ENCODE measurements at regions not wholly inside any gene's neighbourhood (a gene's known extent, or its start where the extent isn't known, plus 50 kb on each side); places are given as distances from the start of the nearest gene placed in this dataset.

DNA sequence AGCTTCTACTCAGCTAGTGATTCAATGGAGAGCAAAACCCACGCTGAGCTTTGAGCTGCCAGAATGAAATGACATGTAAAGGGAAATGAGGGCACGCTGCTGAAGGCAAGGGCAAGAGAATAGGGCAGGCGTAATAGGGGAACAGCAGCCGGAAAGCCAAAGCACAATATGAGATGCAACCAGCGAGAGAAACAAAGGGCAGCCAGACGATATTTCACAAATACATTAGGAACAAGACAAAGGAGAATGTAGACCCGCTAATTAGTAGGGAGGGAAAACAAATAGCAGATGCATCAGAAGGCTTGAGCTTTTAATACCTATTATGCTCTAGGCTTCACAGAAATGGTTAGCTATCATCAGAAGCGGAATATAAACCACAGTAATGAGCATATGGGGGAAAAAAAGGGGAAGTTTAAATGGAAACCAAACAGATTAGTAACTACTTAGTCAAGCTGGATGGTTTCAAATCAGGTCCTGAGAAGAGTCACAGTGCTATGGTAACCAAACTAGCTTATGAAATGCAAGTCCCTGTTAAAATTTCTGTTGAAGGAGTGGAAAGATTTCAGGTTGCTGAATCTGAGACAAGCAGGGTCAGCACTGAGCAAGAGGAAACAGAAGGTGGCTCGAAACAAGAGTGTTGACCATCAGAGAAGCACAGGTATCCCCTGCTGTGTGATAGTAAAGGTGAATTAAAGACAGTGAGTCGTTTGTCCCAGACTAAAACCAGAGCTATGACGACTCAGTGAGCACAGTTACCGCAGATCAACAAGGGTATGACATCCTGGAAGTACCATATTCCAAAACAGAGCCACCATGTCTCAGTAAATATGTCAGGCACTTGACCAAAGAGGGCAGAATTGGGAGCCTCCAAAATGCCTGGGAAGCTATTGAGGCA, 496.9 kb upstream of the CELF2 start:
- peaks cover 0 to 4% of the 10 kb centered on the region in 2 donors for H3K9me3 Mint-ChIP-seq
- peak; percentile 1 to 5 for DNase-seq
- peaks cover 19% of the 10 kb centered on the region for H3K4me1 Mint-ChIP-seq (ENCODE audit: low read depth)
- peak; percentile 87 for ATAC-seq (replicated peaks in 1 of 2)
- peak overlapping the region; percentile 0 to 35 for H3K4me3 Mint-ChIP-seq
- H3K27ac Mint-ChIP-seq, result no peak overlapping the region
- H3K27me3 Mint-ChIP-seq (ENCODE audit: low read depth), result peaks cover 27% of the 10 kb centered on the region
- no peaks in the 10 kb centered on the region for H3K36me3 Mint-ChIP-seq (ENCODE audit: insufficient read depth in 2 of 2)

DNA sequence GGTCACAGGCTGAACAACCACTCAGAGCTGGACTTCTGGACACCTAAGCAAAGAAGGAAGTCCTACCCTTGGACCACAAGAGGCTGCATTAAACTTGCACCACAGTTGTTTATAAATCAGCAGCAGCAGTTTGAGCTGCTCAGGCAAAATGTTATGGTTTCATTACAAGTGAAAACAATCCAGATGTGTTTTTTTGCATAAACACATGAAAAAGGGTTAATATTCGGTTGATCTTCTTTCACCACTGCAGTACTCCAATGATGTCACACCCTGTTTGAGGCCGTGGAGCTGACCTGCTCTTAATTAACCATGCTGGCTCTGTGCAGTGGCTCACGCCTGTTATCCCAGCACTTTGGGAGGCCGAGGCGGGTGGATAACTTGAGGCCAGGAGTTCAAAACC, 490.8 kb upstream of the CELF2 start:
- Mint-ChIP-seq H3K9me3 (peaks cover 0 to 4% of the 10 kb centered on the region in 2 donors), H3K4me1 (ENCODE audit: low read depth) (no peaks in the 10 kb centered on the region), H3K36me3 (ENCODE audit: insufficient read depth in 2 of 2) (no peaks in the 10 kb centered on the region), H3K4me3 (no peak overlapping the region), H3K27ac (no peak overlapping the region), H3K27me3 (ENCODE audit: low read depth) (peaks cover 28% of the 10 kb centered on the region)
- ATAC-seq (replicated peaks in 1 of 2) (no peak), DNase-seq (no peak)

- H3K4me3 Mint-ChIP-seq, result no peak overlapping the region
- no peak overlapping the region for H3K27ac Mint-ChIP-seq
- ATAC-seq (replicated peaks in 1 of 2) (no peak), DNase-seq (no peak)
- H3K9me3 Mint-ChIP-seq, result peaks cover 0 to 4% of the 10 kb centered on the region in 2 donors
- H3K36me3 Mint-ChIP-seq (ENCODE audit: insufficient read depth in 2 of 2), result no peaks in the 10 kb centered on the region
- H3K27me3 Mint-ChIP-seq (ENCODE audit: low read depth), result peaks cover 31% of the 10 kb centered on the region
- no peaks in the 10 kb centered on the region for H3K4me1 Mint-ChIP-seq (ENCODE audit: low read depth)
Measured at GRCh38 chr10:10527861-10528562, 489.7 kb upstream of the CELF2 start.

GRCh38 chr10:10528563-10528910, 489.1 kb upstream of the CELF2 start:
- ATAC-seq (replicated peaks in 1 of 2) (no peak), DNase-seq (no peak)
- Mint-ChIP-seq H3K36me3 (ENCODE audit: insufficient read depth in 2 of 2) (no peaks in the 10 kb centered on the region), H3K27me3 (ENCODE audit: low read depth) (peaks cover 33% of the 10 kb centered on the region), H3K27ac (no peak overlapping the region), H3K9me3 (peaks cover 0 to 4% of the 10 kb centered on the region in 2 donors), H3K4me1 (ENCODE audit: low read depth) (no peaks in the 10 kb centered on the region), H3K4me3 (no peak overlapping the region)

GRCh38 chr10:10530313-10530712, 487.4 kb upstream of the CELF2 start:
- DNase-seq (no peak), ATAC-seq (replicated peaks in 1 of 2) (no peak)
- no peak overlapping the region for H3K27ac Mint-ChIP-seq
- peaks cover 0 to 1% of the 10 kb centered on the region in 2 donors for H3K9me3 Mint-ChIP-seq
- H3K4me3 Mint-ChIP-seq, result no peak overlapping the region
- H3K27me3 Mint-ChIP-seq (ENCODE audit: low read depth), result peaks cover 18% of the 10 kb centered on the region
- H3K4me1 Mint-ChIP-seq (ENCODE audit: low read depth), result no peaks in the 10 kb centered on the region
- H3K36me3 Mint-ChIP-seq (ENCODE audit: insufficient read depth in 2 of 2), result no peaks in the 10 kb centered on the region

DNA sequence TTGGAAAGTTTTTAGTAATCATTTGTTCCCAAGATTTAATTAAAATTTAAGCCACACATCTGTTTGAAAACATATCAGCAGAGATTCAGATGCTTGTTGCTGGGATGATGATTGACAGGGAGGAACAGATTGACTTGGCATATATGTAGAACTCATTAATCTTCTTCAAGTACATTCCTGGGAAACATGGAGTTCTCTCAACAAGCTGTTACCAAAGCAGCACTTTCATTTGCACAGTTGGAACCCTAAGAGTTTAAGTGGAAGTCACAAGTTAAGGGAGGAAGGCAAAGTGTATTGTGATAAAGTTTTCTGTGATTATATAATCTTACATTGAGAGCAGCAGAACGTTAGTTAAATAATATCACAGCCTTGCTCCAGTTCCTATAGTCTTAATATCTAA, 485.4 kb upstream of the CELF2 start:
- DNase-seq, result no peak
- no peaks in the 10 kb centered on the region for H3K4me1 Mint-ChIP-seq (ENCODE audit: low read depth)
- H3K27ac Mint-ChIP-seq, result no peak overlapping the region
- H3K9me3 Mint-ChIP-seq, result no peaks in the 10 kb centered on the region
- no peaks in the 10 kb centered on the region for H3K36me3 Mint-ChIP-seq (ENCODE audit: insufficient read depth in 2 of 2)
- no peak for ATAC-seq (replicated peaks in 1 of 2)
- peaks cover 13% of the 10 kb centered on the region for H3K27me3 Mint-ChIP-seq (ENCODE audit: low read depth)
- H3K4me3 Mint-ChIP-seq, result no peak overlapping the region

DNA sequence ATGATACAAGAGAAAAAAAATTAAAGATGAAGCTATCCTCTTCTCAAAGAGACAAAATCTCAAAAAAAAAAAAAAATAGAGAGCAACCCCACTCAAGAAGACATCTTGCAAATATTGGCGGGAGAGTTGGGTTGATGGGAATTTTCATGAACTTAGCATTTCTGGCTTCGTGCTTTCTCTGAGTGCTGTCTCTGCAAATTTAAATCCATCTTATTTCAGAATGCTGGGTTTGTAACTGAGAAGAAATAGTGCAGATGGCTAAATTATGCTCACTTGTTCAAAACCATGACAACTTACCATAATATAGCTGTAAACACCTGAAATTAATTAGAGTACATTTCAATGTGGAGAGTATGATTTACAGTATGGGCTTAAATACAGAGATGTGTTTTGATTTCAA, 484.8 kb upstream of the CELF2 start:
- Mint-ChIP-seq H3K4me3 (no peak overlapping the region), H3K27me3 (ENCODE audit: low read depth) (peaks cover 13% of the 10 kb centered on the region), H3K36me3 (ENCODE audit: insufficient read depth in 2 of 2) (no peaks in the 10 kb centered on the region), H3K27ac (no peak overlapping the region), H3K4me1 (ENCODE audit: low read depth) (no peaks in the 10 kb centered on the region), H3K9me3 (no peaks in the 10 kb centered on the region)
- DNase-seq (no peak), ATAC-seq (replicated peaks in 1 of 2) (no peak)

GRCh38 chr10:10533437-10533836, 484.2 kb upstream of the CELF2 start:
- Mint-ChIP-seq H3K4me3 (no peak overlapping the region), H3K36me3 (ENCODE audit: insufficient read depth in 2 of 2) (no peaks in the 10 kb centered on the region), H3K4me1 (ENCODE audit: low read depth) (no peaks in the 10 kb centered on the region), H3K27me3 (ENCODE audit: low read depth) (peaks cover 13% of the 10 kb centered on the region), H3K9me3 (no peaks in the 10 kb centered on the region), H3K27ac (no peak overlapping the region)
- DNase-seq, result no peak
- no peak for ATAC-seq (replicated peaks in 1 of 2)

DNA sequence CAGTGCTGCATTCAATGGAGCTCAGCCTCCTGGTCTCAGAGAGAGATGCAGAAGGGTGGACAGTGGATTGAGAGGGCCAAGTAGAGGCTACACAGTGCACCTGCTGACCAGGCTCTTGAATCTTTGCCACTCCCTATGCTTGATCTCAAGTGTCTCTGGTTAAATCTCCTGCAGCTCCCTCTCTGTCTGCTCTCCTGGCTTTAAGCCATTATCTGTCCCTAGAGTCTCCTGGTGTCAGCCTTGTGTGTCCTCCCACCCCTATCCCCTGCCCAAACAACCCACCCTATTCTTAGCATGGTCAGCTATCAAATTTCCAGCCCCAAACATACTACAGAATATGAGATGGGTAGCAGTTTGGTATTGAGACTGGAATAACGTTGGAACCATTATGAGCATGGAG, 479.3 kb upstream of the CELF2 start:
- no peak for DNase-seq
- Mint-ChIP-seq H3K4me3 (no peak overlapping the region), H3K9me3 (peaks cover 0 to 1% of the 10 kb centered on the region in 2 donors), H3K4me1 (ENCODE audit: low read depth) (no peaks in the 10 kb centered on the region), H3K27ac (no peak overlapping the region), H3K36me3 (ENCODE audit: insufficient read depth in 2 of 2) (no peaks in the 10 kb centered on the region), H3K27me3 (ENCODE audit: low read depth) (peaks cover 9% of the 10 kb centered on the region)
- ATAC-seq (replicated peaks in 1 of 2), result no peak

DNA sequence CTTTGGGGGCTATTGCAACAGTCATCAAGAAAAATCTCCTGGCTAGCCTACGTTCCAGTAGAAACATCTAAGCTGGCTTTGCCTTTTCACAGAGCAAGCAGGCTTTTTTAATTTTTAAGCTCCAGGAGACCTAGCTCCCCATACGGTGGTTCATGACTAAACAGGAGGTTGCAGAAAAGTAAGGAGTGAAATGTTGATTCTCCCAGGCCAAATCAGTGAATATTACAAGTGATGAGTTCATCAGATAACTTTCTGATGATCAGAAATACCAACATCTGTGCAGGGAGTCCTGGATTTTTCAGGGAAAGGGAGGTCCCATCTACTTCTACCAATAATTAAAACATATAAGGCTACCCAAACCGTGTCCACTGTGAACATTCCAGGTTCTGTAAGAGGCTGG, 477.3 kb upstream of the CELF2 start:
- Mint-ChIP-seq H3K4me3 (no peak overlapping the region), H3K36me3 (ENCODE audit: insufficient read depth in 2 of 2) (no peaks in the 10 kb centered on the region), H3K9me3 (peaks cover 0 to 1% of the 10 kb centered on the region in 2 donors), H3K4me1 (ENCODE audit: low read depth) (no peaks in the 10 kb centered on the region), H3K27ac (no peak overlapping the region), H3K27me3 (ENCODE audit: low read depth) (peaks cover 6% of the 10 kb centered on the region)
- DNase-seq, result no peak
- ATAC-seq (replicated peaks in 1 of 2), result no peak

GRCh38 chr10:10542477-10542876, 475.2 kb upstream of the CELF2 start:
- H3K36me3 Mint-ChIP-seq (ENCODE audit: insufficient read depth in 2 of 2), result no peaks in the 10 kb centered on the region
- H3K4me1 Mint-ChIP-seq (ENCODE audit: low read depth), result no peaks in the 10 kb centered on the region
- peaks cover 6% of the 10 kb centered on the region for H3K27me3 Mint-ChIP-seq (ENCODE audit: low read depth)
- ATAC-seq (replicated peaks in 1 of 2) (no peak), DNase-seq (no peak)
- peaks cover 0 to 1% of the 10 kb centered on the region in 2 donors for H3K9me3 Mint-ChIP-seq
- no peak overlapping the region for H3K4me3 Mint-ChIP-seq
- no peak overlapping the region for H3K27ac Mint-ChIP-seq

- Mint-ChIP-seq H3K27me3 (ENCODE audit: low read depth) (peaks cover 6% of the 10 kb centered on the region), H3K4me3 (no peak overlapping the region), H3K4me1 (ENCODE audit: low read depth) (no peaks in the 10 kb centered on the region), H3K36me3 (ENCODE audit: insufficient read depth in 2 of 2) (no peaks in the 10 kb centered on the region), H3K9me3 (peaks cover 0 to 1% of the 10 kb centered on the region in 2 donors), H3K27ac (no peak overlapping the region)
- DNase-seq (no peak), ATAC-seq (replicated peaks in 1 of 2) (no peak)
Measured at GRCh38 chr10:10544890-10545289, 472.8 kb upstream of the CELF2 start.

DNA sequence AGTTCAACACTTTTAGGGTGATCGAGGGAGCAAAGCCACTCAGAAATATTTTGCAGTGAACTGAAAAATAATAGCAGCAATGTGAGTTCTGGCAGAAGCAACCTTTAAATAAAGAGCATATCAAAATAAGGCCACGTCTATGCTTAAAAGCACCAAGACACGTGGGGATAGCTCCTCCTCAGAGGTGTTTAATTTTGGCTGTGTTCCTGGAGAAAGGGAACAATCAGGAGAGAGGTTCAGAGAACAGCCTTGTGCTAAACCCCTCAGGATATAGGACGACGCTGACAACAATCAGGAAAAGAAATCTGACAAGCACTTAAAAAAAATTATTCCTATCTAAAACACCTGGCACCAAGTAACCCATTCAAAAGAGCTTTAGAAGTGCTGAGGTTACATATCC, 471.9 kb upstream of the CELF2 start:
- DNase-seq (no peak), ATAC-seq (replicated peaks in 1 of 2) (no peak)
- H3K27ac Mint-ChIP-seq, result no peak overlapping the region
- peaks cover 6% of the 10 kb centered on the region for H3K27me3 Mint-ChIP-seq (ENCODE audit: low read depth)
- H3K9me3 Mint-ChIP-seq, result peaks cover 0 to 1% of the 10 kb centered on the region in 2 donors
- H3K4me3 Mint-ChIP-seq, result no peak overlapping the region
- no peaks in the 10 kb centered on the region for H3K36me3 Mint-ChIP-seq (ENCODE audit: insufficient read depth in 2 of 2)
- H3K4me1 Mint-ChIP-seq (ENCODE audit: low read depth), result no peaks in the 10 kb centered on the region

Data from activated T-cell treated with anti-CD3 and anti-CD28 coated beads, Interleukin-2, amount 50 U/mL, for 72 hours (primary cell).